ENCODE measurements at regions not wholly inside any gene's neighbourhood (a gene's known extent, or its start where the extent isn't known, plus 50 kb on each side); places are given as distances from the start of the nearest gene placed in this dataset.
A peak's percentile ranks its signal among the peaks of the same experiment; 100 is the strongest.

- TF ChIP-seq TAF1 (IDR thresholded peaks at IDR 0.05; ENCODE audit: borderline replicate concordance, low read depth, low read length) (no peak), POLR2A (IDR thresholded peaks at IDR 0.05; ENCODE audit: low read depth, low read length) (no peak), POLR2AphosphoS5 (IDR thresholded peaks at IDR 0.05; ENCODE audit: low read depth, low read length) (no peak)
- FAIRE-seq: no peak
- no peak for DNase-seq (ENCODE audit: insufficient read length)
Measured at GRCh38 chr17:27974531-27975145, 67.8 kb upstream of the NLK start.

- no peak for TF ChIP-seq TAF1 (IDR thresholded peaks at IDR 0.05; ENCODE audit: borderline replicate concordance, low read depth, low read length)
- TF ChIP-seq POLR2A (IDR thresholded peaks at IDR 0.05; ENCODE audit: low read depth, low read length): no peak
- TF ChIP-seq POLR2AphosphoS5 (IDR thresholded peaks at IDR 0.05; ENCODE audit: low read depth, low read length): no peak
- FAIRE-seq (no peak), DNase-seq (ENCODE audit: insufficient read length) (no peak)
Measured at GRCh38 chr17:27975146-27976011, 67.1 kb upstream of the NLK start.

- FAIRE-seq: no peak
- TF ChIP-seq POLR2A (IDR thresholded peaks at IDR 0.05; ENCODE audit: low read depth, low read length) (no peak), POLR2AphosphoS5 (IDR thresholded peaks at IDR 0.05; ENCODE audit: low read depth, low read length) (no peak), TAF1 (IDR thresholded peaks at IDR 0.05; ENCODE audit: borderline replicate concordance, low read depth, low read length) (no peak)
- no peak for DNase-seq (ENCODE audit: insufficient read length)
Measured at GRCh38 chr17:27976331-27976730, 66.1 kb upstream of the NLK start.

GRCh38 chr17:27977751-27978688 is 64.5 kb upstream of the NLK start:
- DNase-seq (ENCODE audit: insufficient read length) (no peak), FAIRE-seq (no peak)
- TF ChIP-seq POLR2A (IDR thresholded peaks at IDR 0.05; ENCODE audit: low read depth, low read length) (no peak), TAF1 (IDR thresholded peaks at IDR 0.05; ENCODE audit: borderline replicate concordance, low read depth, low read length) (no peak), POLR2AphosphoS5 (IDR thresholded peaks at IDR 0.05; ENCODE audit: low read depth, low read length) (no peak)

GRCh38 chr17:27978689-27979175 is 63.7 kb upstream of the NLK start:
- FAIRE-seq: no peak
- TF ChIP-seq POLR2AphosphoS5 (IDR thresholded peaks at IDR 0.05; ENCODE audit: low read depth, low read length) (no peak), POLR2A (IDR thresholded peaks at IDR 0.05; ENCODE audit: low read depth, low read length) (no peak), TAF1 (IDR thresholded peaks at IDR 0.05; ENCODE audit: borderline replicate concordance, low read depth, low read length) (no peak)
- no peak for DNase-seq (ENCODE audit: insufficient read length)

GRCh38 chr17:27980043-27980442 is 62.4 kb upstream of the NLK start:
- DNase-seq (ENCODE audit: insufficient read length) (no peak), FAIRE-seq (no peak)
- TF ChIP-seq POLR2A (IDR thresholded peaks at IDR 0.05; ENCODE audit: low read depth, low read length) (no peak), TAF1 (IDR thresholded peaks at IDR 0.05; ENCODE audit: borderline replicate concordance, low read depth, low read length) (no peak), POLR2AphosphoS5 (IDR thresholded peaks at IDR 0.05; ENCODE audit: low read depth, low read length) (no peak)

GRCh38 chr17:27981978-27982377 is 60.5 kb upstream of the NLK start:
- TF ChIP-seq TAF1 (IDR thresholded peaks at IDR 0.05; ENCODE audit: borderline replicate concordance, low read depth, low read length): no peak
- no peak for TF ChIP-seq POLR2AphosphoS5 (IDR thresholded peaks at IDR 0.05; ENCODE audit: low read depth, low read length)
- FAIRE-seq: no peak

GRCh38 chr17:27982688-27983087 is 59.8 kb upstream of the NLK start:
- no peak for TF ChIP-seq TAF1 (IDR thresholded peaks at IDR 0.05; ENCODE audit: borderline replicate concordance, low read depth, low read length)
- no peak for TF ChIP-seq POLR2AphosphoS5 (IDR thresholded peaks at IDR 0.05; ENCODE audit: low read depth, low read length)
- no peak for TF ChIP-seq POLR2A (IDR thresholded peaks at IDR 0.05; ENCODE audit: low read depth, low read length)
- DNase-seq (ENCODE audit: insufficient read length): no peak
- FAIRE-seq: no peak

More at GRCh38 chr17:27981978-27982377, 60.5 kb upstream of the NLK start:
- no peak for DNase-seq (ENCODE audit: insufficient read length)

GRCh38 chr17:27983853-27984252 is 58.6 kb upstream of the NLK start:
- DNase-seq (ENCODE audit: insufficient read length) (no peak), FAIRE-seq (no peak)
- no peak for TF ChIP-seq POLR2A (IDR thresholded peaks at IDR 0.05; ENCODE audit: low read depth, low read length)
- no peak for TF ChIP-seq TAF1 (IDR thresholded peaks at IDR 0.05; ENCODE audit: borderline replicate concordance, low read depth, low read length)
- no peak for TF ChIP-seq POLR2AphosphoS5 (IDR thresholded peaks at IDR 0.05; ENCODE audit: low read depth, low read length)

GRCh38 chr17:27984404-27984803 is 58.1 kb upstream of the NLK start:
- no peak for TF ChIP-seq TAF1 (IDR thresholded peaks at IDR 0.05; ENCODE audit: borderline replicate concordance, low read depth, low read length)
- TF ChIP-seq POLR2AphosphoS5 (IDR thresholded peaks at IDR 0.05; ENCODE audit: low read depth, low read length): no peak
- no peak for TF ChIP-seq POLR2A (IDR thresholded peaks at IDR 0.05; ENCODE audit: low read depth, low read length)
- DNase-seq (ENCODE audit: insufficient read length): no peak
- FAIRE-seq: no peak

- no peak for TF ChIP-seq POLR2AphosphoS5 (IDR thresholded peaks at IDR 0.05; ENCODE audit: low read depth, low read length)
- TF ChIP-seq POLR2A (IDR thresholded peaks at IDR 0.05; ENCODE audit: low read depth, low read length): no peak
- TF ChIP-seq TAF1 (IDR thresholded peaks at IDR 0.05; ENCODE audit: borderline replicate concordance, low read depth, low read length): no peak
- FAIRE-seq (peak; percentile 53), DNase-seq (ENCODE audit: insufficient read length) (no peak)
Measured at GRCh38 chr17:27984816-27985215, 57.7 kb upstream of the NLK start.

Measured in GM12892 (cell line).